ENCODE measurements at regions not wholly inside any gene's neighbourhood (a gene's known extent, or its start where the extent isn't known, plus 50 kb on each side); places are given as distances from the start of the nearest gene placed in this dataset.

GRCh38 chr1:186775036-186775435 is 53.7 kb upstream of the PLA2G4A start:
- WGBS, 2 experiments (ENCODE audit: extremely low coverage in 1 of 2, insufficient coverage in 1 of 2, insufficient read length in 1 of 2, insufficient replicate concordance in 2 of 2, low coverage in 1 of 2, low lambda C conversion rate in 2 of 2, missing lambda C conversion rate in 1 of 2) = 97% methylated on average over 2 of the region's 2 CpGs; no CpG with 5 or more reads in 1 of the 2 experiments

More at GRCh38 chr1:186775036-186775435, 53.7 kb upstream of the PLA2G4A start:
- Histone ChIP-seq H3K23ac (ENCODE audit: insufficient read length) (no peak overlapping the region), H3K18ac (ENCODE audit: extremely low read depth, low read length) (no peak overlapping the region), H4K8ac (ENCODE audit: extremely low read depth, insufficient read depth, low read length) (no peak overlapping the region), H3K79me1 (ENCODE audit: low read depth, low read length) (no peaks in the 10 kb centered on the region), H4K5ac (ENCODE audit: insufficient read length, low read depth, low read length) (no peak overlapping the region), H3K4me3 (ENCODE audit: extremely low read depth in 1 of 4, insufficient read depth in 2 of 4, low read depth in 3 of 4, low read length in 4 of 4) (no peak overlapping the region), H3K4ac (replicated peaks; ENCODE audit: insufficient read length, low read depth, low read length) (no peak overlapping the region), H2BK20ac (ENCODE audit: low read length) (no peak overlapping the region), H3K9ac (replicated peaks in 1 of 4; ENCODE audit: extremely low read depth in 1 of 4, low read depth in 3 of 4, low read length in 3 of 4) (no peak overlapping the region), H4K91ac (replicated peaks; ENCODE audit: insufficient read length, low read length) (no peak overlapping the region), H3K79me2 (ENCODE audit: control insufficient read depth in 1 of 2, insufficient read depth in 2 of 2, low read length in 2 of 2) (no peaks in the 10 kb centered on the region), H3K27me3 (replicated peaks in 1 of 4; ENCODE audit: control insufficient read depth in 3 of 4, extremely low read depth in 1 of 4, insufficient read depth in 3 of 4, low read length in 3 of 4) (no peaks in the 10 kb centered on the region), H3K14ac (ENCODE audit: insufficient read length) (no peak overlapping the region), H2BK5ac (ENCODE audit: low read depth, low read length) (no peak overlapping the region), H2BK15ac (ENCODE audit: low read length) (no peak overlapping the region), H3K27ac (ENCODE audit: low read depth, low read length) (no peak overlapping the region), H2AFZ (ENCODE audit: low read length) (no peak overlapping the region), H3K4me1 (replicated peaks in 1 of 4; ENCODE audit: control insufficient read depth in 3 of 4, insufficient read depth in 4 of 4, low read length in 3 of 4) (no peaks in the 10 kb centered on the region), H2AK5ac (ENCODE audit: low read depth, low read length) (no peak overlapping the region), H3K23me2 (ENCODE audit: low read depth, low read length) (no peaks in the 10 kb centered on the region), H3K56ac (replicated peaks; ENCODE audit: insufficient read length, low read depth, low read length) (no peak overlapping the region), H4K20me1 (replicated peaks in 1 of 2; ENCODE audit: control insufficient read depth in 1 of 2, insufficient read depth in 2 of 2, low read length in 2 of 2) (no peaks in the 10 kb centered on the region), H3K36me3 (ENCODE audit: control insufficient read depth in 2 of 4, insufficient read depth in 4 of 4, low read length in 3 of 4) (no peaks in the 10 kb centered on the region), H2BK12ac (ENCODE audit: low read depth, low read length) (no peak overlapping the region), H2BK120ac (replicated peaks; ENCODE audit: low read depth, low read length) (no peak overlapping the region), H3K9me3 (ENCODE audit: insufficient read depth in 2 of 2, low read depth in 1 of 2, low read length in 1 of 2) (no peaks in the 10 kb centered on the region), H3K4me2 (ENCODE audit: insufficient read depth in 1 of 2, low read depth in 2 of 2, low read length in 2 of 2) (no peak overlapping the region)
- ChIA-PET POLR2A (ENCODE audit: partially characterized antibody) (no interaction called here), CTCF (ENCODE audit: partially characterized antibody) (no interaction called here)
- no peak for FAIRE-seq
- TF ChIP-seq TBP (IDR thresholded peaks at IDR 0.05; ENCODE audit: low read depth, low read length) (no peak), TAF7 (optimal IDR thresholded peaks at IDR 0.05; ENCODE audit: borderline replicate concordance, low read depth, low read length) (no peak)
- DNase-seq (ENCODE audit: low read depth in 1 of 2, low spot score in 2 of 2) = no peak

Data from H1 (cell line).